B cell (primary cell): ENCODE measurements at regions not wholly inside any gene's neighbourhood (a gene's known extent, or its start where the extent isn't known, plus 50 kb on each side); places are given as distances from the start of the nearest gene placed in this dataset.

Source experiments
- EZH2 ChIP-seq: IDR thresholded peaks from 2 replicates; pipeline ENCODE4 v1.6.1; 2012; ENCODE audit warnings: borderline replicate concordance, low read depth, mild to moderate bottlenecking, moderate library complexity, low read length; ENCODE audit not compliant: insufficient read depth, poor library complexity, severe bottlenecking
- TF ChIP-seq, protein P1 (sequence below): fragments of 200-600 bp; IDR thresholded peaks from one replicate; pipeline ENCODE4 v1.8.0; 2022; ENCODE audit warnings: antibody characterized with exemption, mild to moderate bottlenecking

DNA sequence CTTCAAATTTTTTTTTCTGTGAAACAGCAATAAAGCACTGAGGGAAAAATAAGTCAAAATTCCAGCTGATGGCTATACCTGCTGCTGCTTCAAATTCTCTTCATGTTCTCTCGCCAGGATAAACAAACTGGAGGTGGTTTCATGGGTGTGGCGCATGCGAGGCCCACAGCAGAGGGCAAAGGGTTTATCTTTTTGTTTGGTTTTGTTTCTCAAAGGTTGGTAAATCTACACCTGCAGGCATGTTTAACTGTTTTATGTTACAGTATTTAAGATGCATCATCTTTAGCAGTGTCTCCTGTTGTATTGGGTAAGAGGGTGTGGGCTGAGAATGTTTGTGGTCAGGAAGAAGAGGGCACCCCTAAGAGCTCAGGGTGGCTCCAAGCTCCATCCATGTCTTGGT, 342.2 kb downstream of the CDH26 start:
- TF ChIP-seq, protein P1, sequence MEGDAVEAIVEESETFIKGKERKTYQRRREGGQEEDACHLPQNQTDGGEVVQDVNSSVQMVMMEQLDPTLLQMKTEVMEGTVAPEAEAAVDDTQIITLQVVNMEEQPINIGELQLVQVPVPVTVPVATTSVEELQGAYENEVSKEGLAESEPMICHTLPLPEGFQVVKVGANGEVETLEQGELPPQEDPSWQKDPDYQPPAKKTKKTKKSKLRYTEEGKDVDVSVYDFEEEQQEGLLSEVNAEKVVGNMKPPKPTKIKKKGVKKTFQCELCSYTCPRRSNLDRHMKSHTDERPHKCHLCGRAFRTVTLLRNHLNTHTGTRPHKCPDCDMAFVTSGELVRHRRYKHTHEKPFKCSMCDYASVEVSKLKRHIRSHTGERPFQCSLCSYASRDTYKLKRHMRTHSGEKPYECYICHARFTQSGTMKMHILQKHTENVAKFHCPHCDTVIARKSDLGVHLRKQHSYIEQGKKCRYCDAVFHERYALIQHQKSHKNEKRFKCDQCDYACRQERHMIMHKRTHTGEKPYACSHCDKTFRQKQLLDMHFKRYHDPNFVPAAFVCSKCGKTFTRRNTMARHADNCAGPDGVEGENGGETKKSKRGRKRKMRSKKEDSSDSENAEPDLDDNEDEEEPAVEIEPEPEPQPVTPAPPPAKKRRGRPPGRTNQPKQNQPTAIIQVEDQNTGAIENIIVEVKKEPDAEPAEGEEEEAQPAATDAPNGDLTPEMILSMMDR, result no peak
- no peak for TF ChIP-seq EZH2
